ENCODE measurements at regions not wholly inside any gene's neighbourhood (a gene's known extent, or its start where the extent isn't known, plus 50 kb on each side); places are given as distances from the start of the nearest gene placed in this dataset.

DNA sequence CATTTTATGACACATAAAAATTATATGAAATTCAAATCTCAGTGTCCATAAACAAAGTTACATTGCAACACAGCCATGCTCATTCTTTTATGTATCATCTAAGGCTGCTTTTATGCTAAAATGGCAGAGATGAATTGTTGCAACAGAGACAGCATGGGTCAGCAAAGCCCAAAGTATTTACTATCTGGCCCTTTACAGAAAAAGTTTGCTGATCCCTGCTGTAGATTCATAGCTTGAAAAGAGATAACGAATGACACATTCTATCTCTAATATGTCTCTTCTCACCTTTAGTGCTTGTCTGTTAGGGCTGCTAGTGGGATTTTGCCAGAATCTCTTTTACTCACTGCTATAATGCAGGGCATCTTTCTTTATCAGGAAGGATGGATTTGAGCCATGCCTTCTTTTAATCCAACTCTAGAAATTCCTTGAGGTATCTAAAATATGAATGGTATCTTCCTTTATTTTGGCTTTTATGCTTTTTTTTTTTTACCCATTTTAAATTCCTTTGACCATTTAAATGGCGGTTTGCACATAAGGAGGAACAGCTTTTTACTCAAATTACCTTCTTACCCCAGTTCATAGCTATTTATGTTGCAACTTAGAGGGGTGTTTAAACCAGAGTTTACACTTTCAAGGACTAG is 598.2 kb downstream of the PLPP3 start:
- no peak overlapping the region for H3K56ac ChIP-seq (replicated peaks; ENCODE audit: insufficient read length, low read depth, low read length)
- H3K23ac ChIP-seq (ENCODE audit: insufficient read length) = no peak overlapping the region
- H2BK15ac ChIP-seq (ENCODE audit: low read length) = no peak overlapping the region
- H3K4me2 ChIP-seq (ENCODE audit: insufficient read depth in 1 of 2, low read depth in 2 of 2, low read length in 2 of 2) = no peak overlapping the region
- ChIA-PET POLR2A (ENCODE audit: partially characterized antibody) (no interaction called here), CTCF (ENCODE audit: partially characterized antibody) (interaction anchor here (0.6 to 0.7 kb wide), 3 partner anchors 290 to 800 kb away, joined by 3 read pairs; no protein-coding TSS in a partner anchor)
- no peak overlapping the region for H3K14ac ChIP-seq (ENCODE audit: insufficient read length)
- H4K8ac ChIP-seq (ENCODE audit: extremely low read depth, insufficient read depth, low read length) = no peak overlapping the region
- WGBS, 2 experiments (ENCODE audit: extremely low coverage in 1 of 2, insufficient coverage in 1 of 2, insufficient read length in 1 of 2, insufficient replicate concordance in 2 of 2, low coverage in 1 of 2, low lambda C conversion rate in 2 of 2, missing lambda C conversion rate in 1 of 2) = 78% methylated on average over 2 of the region's 2 CpGs; no CpG with 5 or more reads in 1 of the 2 experiments
- H3K4me3 ChIP-seq (ENCODE audit: extremely low read depth in 1 of 4, insufficient read depth in 2 of 4, low read depth in 3 of 4, low read length in 4 of 4) = no peak overlapping the region
- TF ChIP-seq SRF (IDR thresholded peaks at IDR 0.05; ENCODE audit: low read depth, low read length) (no peak), HDAC6 (IDR thresholded peaks at IDR 0.05; ENCODE audit: low read depth, low read length) (no peak), TBP (IDR thresholded peaks at IDR 0.05; ENCODE audit: low read depth, low read length) (no peak), CBX8 (IDR thresholded peaks at IDR 0.05; ENCODE audit: borderline replicate concordance, low read depth, low read length) (no peak), RBBP5 (IDR thresholded peaks at IDR 0.05; ENCODE audit: borderline replicate concordance, low read depth, low read length) (no peak), RXRA (IDR thresholded peaks at IDR 0.05; ENCODE audit: insufficient read depth, low read depth, low read length) (no peak)
- TF ChIP-seq, protein P1, sequence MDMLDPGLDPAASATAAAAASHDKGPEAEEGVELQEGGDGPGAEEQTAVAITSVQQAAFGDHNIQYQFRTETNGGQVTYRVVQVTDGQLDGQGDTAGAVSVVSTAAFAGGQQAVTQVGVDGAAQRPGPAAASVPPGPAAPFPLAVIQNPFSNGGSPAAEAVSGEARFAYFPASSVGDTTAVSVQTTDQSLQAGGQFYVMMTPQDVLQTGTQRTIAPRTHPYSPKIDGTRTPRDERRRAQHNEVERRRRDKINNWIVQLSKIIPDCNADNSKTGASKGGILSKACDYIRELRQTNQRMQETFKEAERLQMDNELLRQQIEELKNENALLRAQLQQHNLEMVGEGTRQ (IDR thresholded peaks at IDR 0.05; ENCODE audit: low read length) = no peak
- TF ChIP-seq, protein P2, sequence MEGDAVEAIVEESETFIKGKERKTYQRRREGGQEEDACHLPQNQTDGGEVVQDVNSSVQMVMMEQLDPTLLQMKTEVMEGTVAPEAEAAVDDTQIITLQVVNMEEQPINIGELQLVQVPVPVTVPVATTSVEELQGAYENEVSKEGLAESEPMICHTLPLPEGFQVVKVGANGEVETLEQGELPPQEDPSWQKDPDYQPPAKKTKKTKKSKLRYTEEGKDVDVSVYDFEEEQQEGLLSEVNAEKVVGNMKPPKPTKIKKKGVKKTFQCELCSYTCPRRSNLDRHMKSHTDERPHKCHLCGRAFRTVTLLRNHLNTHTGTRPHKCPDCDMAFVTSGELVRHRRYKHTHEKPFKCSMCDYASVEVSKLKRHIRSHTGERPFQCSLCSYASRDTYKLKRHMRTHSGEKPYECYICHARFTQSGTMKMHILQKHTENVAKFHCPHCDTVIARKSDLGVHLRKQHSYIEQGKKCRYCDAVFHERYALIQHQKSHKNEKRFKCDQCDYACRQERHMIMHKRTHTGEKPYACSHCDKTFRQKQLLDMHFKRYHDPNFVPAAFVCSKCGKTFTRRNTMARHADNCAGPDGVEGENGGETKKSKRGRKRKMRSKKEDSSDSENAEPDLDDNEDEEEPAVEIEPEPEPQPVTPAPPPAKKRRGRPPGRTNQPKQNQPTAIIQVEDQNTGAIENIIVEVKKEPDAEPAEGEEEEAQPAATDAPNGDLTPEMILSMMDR (IDR thresholded peaks at IDR 0.05; ENCODE audit: control extremely low read depth in 1 of 3, insufficient read depth in 1 of 3, low read depth in 1 of 3, low read length in 3 of 3) = no peak
- H2BK120ac ChIP-seq (replicated peaks; ENCODE audit: low read depth, low read length) = no peak overlapping the region
- no peaks in the 10 kb centered on the region for H3K23me2 ChIP-seq (ENCODE audit: low read depth, low read length)
- no peaks in the 10 kb centered on the region for H3K79me1 ChIP-seq (ENCODE audit: low read depth, low read length)
- no peak overlapping the region for H4K91ac ChIP-seq (replicated peaks; ENCODE audit: insufficient read length, low read length)
- no peak overlapping the region for H3K4ac ChIP-seq (replicated peaks; ENCODE audit: insufficient read length, low read depth, low read length)
- DNase-seq (ENCODE audit: low read depth in 1 of 2, low spot score in 2 of 2) = no peak
- no peaks in the 10 kb centered on the region for H3K9me3 ChIP-seq (ENCODE audit: insufficient read depth in 2 of 2, low read depth in 1 of 2, low read length in 1 of 2)
- no peak overlapping the region for H2AFZ ChIP-seq (ENCODE audit: low read length)
- no peaks in the 10 kb centered on the region for H3K36me3 ChIP-seq (ENCODE audit: control insufficient read depth in 2 of 4, insufficient read depth in 4 of 4, low read length in 3 of 4)
- no peak overlapping the region for H3K9ac ChIP-seq (replicated peaks in 1 of 4; ENCODE audit: extremely low read depth in 1 of 4, low read depth in 3 of 4, low read length in 3 of 4)
- H2BK20ac ChIP-seq (ENCODE audit: low read length) = no peak overlapping the region
- no peak overlapping the region for H4K5ac ChIP-seq (ENCODE audit: insufficient read length, low read depth, low read length)
- H2BK5ac ChIP-seq (ENCODE audit: low read depth, low read length) = no peak overlapping the region
- H3K27ac ChIP-seq (ENCODE audit: low read depth, low read length) = no peak overlapping the region
- H2AK5ac ChIP-seq (ENCODE audit: low read depth, low read length) = no peak overlapping the region
- H3K79me2 ChIP-seq (ENCODE audit: control insufficient read depth in 1 of 2, insufficient read depth in 2 of 2, low read length in 2 of 2) = no peaks in the 10 kb centered on the region
- no peaks in the 10 kb centered on the region for H3K27me3 ChIP-seq (replicated peaks in 1 of 4; ENCODE audit: control insufficient read depth in 3 of 4, extremely low read depth in 1 of 4, insufficient read depth in 3 of 4, low read length in 3 of 4)
- no peak overlapping the region for H3K18ac ChIP-seq (ENCODE audit: extremely low read depth, low read length)
- FAIRE-seq = no peak
- no peaks in the 10 kb centered on the region for H4K20me1 ChIP-seq (replicated peaks in 1 of 2; ENCODE audit: control insufficient read depth in 1 of 2, insufficient read depth in 2 of 2, low read length in 2 of 2)
- no peaks in the 10 kb centered on the region for H3K4me1 ChIP-seq (replicated peaks in 1 of 4; ENCODE audit: control insufficient read depth in 3 of 4, insufficient read depth in 4 of 4, low read length in 3 of 4)
- H2BK12ac ChIP-seq (ENCODE audit: low read depth, low read length) = no peak overlapping the region
